Ascending aorta (tissue), 2 donors: ENCODE measurements at regions not wholly inside any gene's neighbourhood (a gene's known extent, or its start where the extent isn't known, plus 50 kb on each side); places are given as distances from the start of the nearest gene placed in this dataset.
"Not testable (repeated sequence)": the region's sequence is repeated elsewhere in the genome, so short reads cannot be mapped to it uniquely, and the experiment has no call there.

ENCODE experiments used
- DNase-seq, 2 donors: peaks; one replicate each; pipeline ENCODE4 v3.0.0-alpha.2; 2019; ENCODE audit warnings: low spot score in 2 of 2
- H3K27ac ChIP-seq, 2 donors: fragments of 200-600 bp; sonication (generic); one replicate each; pipeline ENCODE4 v1.5.1; 2016 to 2017; ENCODE audit warnings: mild to moderate bottlenecking in 1 of 2
- H3K27me3 ChIP-seq: fragments of 200-600 bp; sonication (generic); one replicate; pipeline ENCODE4 v1.5.1; 2017
- H3K36me3 ChIP-seq, 2 donors: fragments of 200-600 bp; sonication (generic); one replicate each; pipeline ENCODE4 v1.5.1; 2016
- H3K4me1 ChIP-seq, 2 donors: fragments of 200-600 bp; sonication (generic); one replicate each; pipeline ENCODE4 v1.5.1; 2016 to 2017; ENCODE audit warnings: mild to moderate bottlenecking in 1 of 2
- H3K4me3 ChIP-seq, 2 donors: fragments of 200-600 bp; sonication (generic); one replicate each; pipeline ENCODE4 v1.5.1; 2016 to 2017; ENCODE audit warnings: mild to moderate bottlenecking in 1 of 2
- H3K9me3 ChIP-seq, 2 donors: fragments of 200-600 bp; sonication (generic); one replicate each; pipeline ENCODE4 v1.5.1; 2016
- intact Hi-C: fragments of 100-400 bp; cut with DNase I; formaldehyde crosslinking; loops from one replicate; pipeline ENCODE4 v1.15.1; 2023
- TF ChIP-seq, protein P1 (sequence below), 3 experiments: fragments of 200-600 bp in 2 of 3; fragments of 450-650 bp in 1 of 3; sonication (generic) in 2 of 3; IDR thresholded peaks; one replicate each; pipeline ENCODE4 v1.5.1; 2016 to 2019; ENCODE audit warnings: antibody characterized with exemption in 3 of 3, mild to moderate bottlenecking in 1 of 3, moderate library complexity in 1 of 3

DNA sequence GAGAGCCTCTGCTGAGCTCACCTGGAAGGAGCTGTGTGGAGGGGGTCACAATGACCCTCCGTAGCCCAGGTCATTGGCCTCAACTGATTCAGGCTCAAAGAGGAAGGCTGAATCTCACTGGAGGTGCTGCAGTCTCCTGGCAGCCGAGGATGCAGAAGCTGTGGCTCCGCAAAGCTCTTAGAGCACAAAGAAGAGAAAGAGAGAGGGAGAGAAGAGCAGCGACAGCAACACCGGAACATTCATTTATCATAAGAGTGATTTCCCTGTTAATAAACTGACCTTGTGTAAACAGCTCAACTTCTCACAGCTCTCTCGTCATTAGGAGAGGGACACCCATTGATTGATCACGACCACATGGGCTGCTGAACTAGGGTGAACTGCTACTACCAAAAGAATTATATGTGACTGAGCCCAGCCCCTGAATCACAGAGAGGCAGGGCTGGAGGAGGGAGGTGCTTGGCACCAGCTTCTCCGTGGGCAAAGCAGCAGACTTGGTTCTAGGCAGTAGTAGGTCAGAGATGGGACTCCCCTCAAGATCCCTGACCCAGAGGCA lies 281.7 kb downstream of the NXPE2 start:
- H3K27me3 ChIP-seq = no peaks in the 10 kb centered on the region
- no peak overlapping the region for H3K27ac ChIP-seq
- no peaks in the 10 kb centered on the region for H3K9me3 ChIP-seq
- H3K4me3 ChIP-seq = no peak overlapping the region
- TF ChIP-seq, protein P1, sequence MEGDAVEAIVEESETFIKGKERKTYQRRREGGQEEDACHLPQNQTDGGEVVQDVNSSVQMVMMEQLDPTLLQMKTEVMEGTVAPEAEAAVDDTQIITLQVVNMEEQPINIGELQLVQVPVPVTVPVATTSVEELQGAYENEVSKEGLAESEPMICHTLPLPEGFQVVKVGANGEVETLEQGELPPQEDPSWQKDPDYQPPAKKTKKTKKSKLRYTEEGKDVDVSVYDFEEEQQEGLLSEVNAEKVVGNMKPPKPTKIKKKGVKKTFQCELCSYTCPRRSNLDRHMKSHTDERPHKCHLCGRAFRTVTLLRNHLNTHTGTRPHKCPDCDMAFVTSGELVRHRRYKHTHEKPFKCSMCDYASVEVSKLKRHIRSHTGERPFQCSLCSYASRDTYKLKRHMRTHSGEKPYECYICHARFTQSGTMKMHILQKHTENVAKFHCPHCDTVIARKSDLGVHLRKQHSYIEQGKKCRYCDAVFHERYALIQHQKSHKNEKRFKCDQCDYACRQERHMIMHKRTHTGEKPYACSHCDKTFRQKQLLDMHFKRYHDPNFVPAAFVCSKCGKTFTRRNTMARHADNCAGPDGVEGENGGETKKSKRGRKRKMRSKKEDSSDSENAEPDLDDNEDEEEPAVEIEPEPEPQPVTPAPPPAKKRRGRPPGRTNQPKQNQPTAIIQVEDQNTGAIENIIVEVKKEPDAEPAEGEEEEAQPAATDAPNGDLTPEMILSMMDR (IDR thresholded peaks at IDR 0.05) = no peak
- intact Hi-C loops = no loop called here
- H3K4me1 ChIP-seq = no peaks in the 10 kb centered on the region
- no peak for DNase-seq
- H3K36me3 ChIP-seq = no peaks in the 10 kb centered on the region

- intact Hi-C loops, H3K27ac ChIP-seq, H3K4me1 ChIP-seq, H3K9me3 ChIP-seq, H3K27me3 ChIP-seq, H3K36me3 ChIP-seq, H3K4me3 ChIP-seq, DNase-seq: not testable (repeated sequence)
These were observed 282.5 kb downstream of the NXPE2 start for GRCh38 chr11:114960819-114961218.

DNA sequence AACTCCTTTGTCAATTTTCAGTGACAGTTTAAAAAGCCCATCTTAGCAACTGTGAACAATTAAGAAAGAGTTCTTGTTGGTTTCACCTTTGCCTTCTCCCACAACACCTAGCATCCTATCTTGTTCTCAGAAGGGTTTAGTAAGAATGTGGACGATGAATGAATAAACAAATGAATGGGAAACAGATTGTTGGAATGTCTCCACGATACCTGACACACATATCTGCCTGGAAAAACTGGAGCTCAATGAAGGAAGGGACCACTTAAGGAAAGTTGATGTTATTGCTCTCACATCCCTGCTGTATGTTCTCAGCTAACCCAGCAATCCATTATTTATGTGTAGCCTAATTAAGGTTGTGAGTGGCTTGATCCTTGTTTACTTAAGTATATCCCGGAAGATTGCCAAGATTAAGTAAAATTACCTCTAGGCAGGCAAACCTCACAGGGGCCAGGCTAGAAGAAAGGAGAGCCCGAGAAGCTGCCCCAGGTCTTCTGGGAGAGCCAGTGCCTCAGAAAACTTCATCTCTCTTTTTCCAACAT lies 286.4 kb downstream of the NXPE2 start:
- Histone ChIP-seq H3K9me3 (no peaks in the 10 kb centered on the region), H3K36me3 (no peaks in the 10 kb centered on the region), H3K4me3 (no peak overlapping the region), H3K4me1 (no peaks in the 10 kb centered on the region), H3K27me3 (no peaks in the 10 kb centered on the region), H3K27ac (no peak overlapping the region)
- intact Hi-C loops = no loop called here
- TF ChIP-seq, protein P1 (IDR thresholded peaks at IDR 0.05) = no peak
- DNase-seq = no peak

DNA sequence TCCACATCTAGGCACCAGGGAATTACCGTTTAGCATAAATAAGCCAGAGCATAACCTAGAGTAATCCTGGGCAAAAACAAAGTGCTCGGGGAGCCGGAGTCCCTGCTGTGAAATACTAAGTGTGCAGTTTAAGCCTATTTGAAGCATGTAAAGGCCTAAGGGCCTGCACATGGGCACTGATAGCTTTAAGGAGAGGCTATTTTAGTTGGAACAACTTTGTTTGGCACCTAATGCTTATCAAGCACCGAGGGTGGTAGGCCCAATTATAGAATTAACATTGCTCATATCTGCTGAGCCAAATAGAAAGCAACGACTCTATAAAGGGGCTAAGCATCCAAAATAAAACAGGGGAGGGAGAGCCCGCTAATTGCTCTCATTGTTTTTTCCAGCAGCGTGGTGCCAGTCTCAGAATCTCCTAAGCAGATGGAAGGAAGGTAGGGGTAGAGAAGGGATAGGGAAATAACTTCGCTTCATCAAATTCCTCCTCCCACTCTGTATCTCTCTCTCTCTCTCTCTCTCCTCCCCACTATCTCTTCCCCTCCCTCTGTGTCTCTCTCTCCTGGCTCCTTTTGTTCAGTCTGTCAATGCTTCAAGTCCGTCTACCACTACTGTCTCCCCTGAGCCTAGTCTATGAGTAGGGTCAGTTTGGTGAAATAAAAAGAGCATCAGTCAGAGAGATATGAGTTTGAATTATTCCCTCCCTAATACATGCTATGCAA lies 292.8 kb downstream of the NXPE2 start:
- TF ChIP-seq, protein P1 (IDR thresholded peaks at IDR 0.05) = no peak
- intact Hi-C loops = no loop called here
- no peak overlapping the region for H3K27ac ChIP-seq
- no peaks in the 10 kb centered on the region for H3K36me3 ChIP-seq
- DNase-seq = no peak
- no peaks in the 10 kb centered on the region for H3K9me3 ChIP-seq
- no peak overlapping the region for H3K4me3 ChIP-seq
- no peaks in the 10 kb centered on the region for H3K4me1 ChIP-seq
- no peaks in the 10 kb centered on the region for H3K27me3 ChIP-seq

DNA sequence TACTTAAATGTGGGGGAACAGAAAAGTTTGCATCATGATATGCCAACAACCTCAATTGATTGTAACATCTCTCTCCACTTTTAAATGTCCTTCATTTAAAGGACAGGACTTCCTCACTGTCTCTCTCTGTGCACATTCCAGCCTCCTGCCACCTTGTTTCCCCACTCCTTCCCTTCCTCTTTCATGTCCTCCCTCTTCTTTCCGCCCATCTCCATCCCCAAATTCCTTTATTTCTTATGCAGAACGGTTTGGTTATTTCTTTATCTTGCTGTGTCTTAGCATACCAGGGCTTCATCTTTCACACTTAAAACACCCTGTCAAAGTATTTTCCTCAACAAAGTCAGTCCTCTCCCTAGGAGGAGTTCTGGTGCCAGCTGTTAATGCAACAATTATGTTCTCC lies 293.8 kb downstream of the NXPE2 start:
- H3K27ac ChIP-seq = no peak overlapping the region
- TF ChIP-seq, protein P1 (IDR thresholded peaks at IDR 0.05) = no peak
- H3K4me1 ChIP-seq = no peaks in the 10 kb centered on the region
- no peak overlapping the region for H3K4me3 ChIP-seq
- no peaks in the 10 kb centered on the region for H3K27me3 ChIP-seq
- H3K36me3 ChIP-seq = no peaks in the 10 kb centered on the region
- no peaks in the 10 kb centered on the region for H3K9me3 ChIP-seq
- intact Hi-C loops = no loop called here
- no peak for DNase-seq

- no peak overlapping the region for H3K27ac ChIP-seq
- DNase-seq = no peak
- H3K36me3 ChIP-seq = no peaks in the 10 kb centered on the region
- no peaks in the 10 kb centered on the region for H3K9me3 ChIP-seq
- no peaks in the 10 kb centered on the region for H3K4me1 ChIP-seq
- H3K27me3 ChIP-seq = no peaks in the 10 kb centered on the region
- no peak overlapping the region for H3K4me3 ChIP-seq
- TF ChIP-seq, protein P1 (IDR thresholded peaks at IDR 0.05) = no peak
- intact Hi-C loops = no loop called here
These were observed 299.3 kb downstream of the NXPE2 start for GRCh38 chr11:114977651-114978050.
